ENCODE measurements at regions not wholly inside any gene's neighbourhood (a gene's known extent, or its start where the extent isn't known, plus 50 kb on each side); places are given as distances from the start of the nearest gene placed in this dataset.

DNA sequence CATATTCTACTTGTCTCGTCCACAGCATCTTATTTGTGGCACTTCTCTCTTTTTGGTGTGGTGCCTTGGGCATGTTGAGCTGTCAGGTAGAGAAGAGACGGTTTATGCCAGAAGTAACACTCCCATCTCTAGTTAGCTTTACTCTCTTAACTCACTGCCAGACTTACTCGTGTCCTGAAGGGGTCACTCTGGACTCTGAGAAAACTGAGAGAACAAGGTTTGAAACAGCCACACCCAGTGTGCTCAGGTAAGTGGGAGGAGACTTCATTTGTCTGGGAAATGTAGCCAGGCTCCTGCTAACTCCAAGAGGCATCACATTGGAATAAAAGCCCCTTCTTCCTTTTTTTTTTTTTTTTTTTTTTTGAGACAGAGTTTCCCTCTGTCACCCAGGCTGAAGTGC is 360.8 kb downstream of the QKI start:
- no peak for DNase-seq (ENCODE audit: low read depth)
- H3K4me3 ChIP-seq (ENCODE audit: low read depth, low read length), result no peak overlapping the region
- TF ChIP-seq, protein P1, sequence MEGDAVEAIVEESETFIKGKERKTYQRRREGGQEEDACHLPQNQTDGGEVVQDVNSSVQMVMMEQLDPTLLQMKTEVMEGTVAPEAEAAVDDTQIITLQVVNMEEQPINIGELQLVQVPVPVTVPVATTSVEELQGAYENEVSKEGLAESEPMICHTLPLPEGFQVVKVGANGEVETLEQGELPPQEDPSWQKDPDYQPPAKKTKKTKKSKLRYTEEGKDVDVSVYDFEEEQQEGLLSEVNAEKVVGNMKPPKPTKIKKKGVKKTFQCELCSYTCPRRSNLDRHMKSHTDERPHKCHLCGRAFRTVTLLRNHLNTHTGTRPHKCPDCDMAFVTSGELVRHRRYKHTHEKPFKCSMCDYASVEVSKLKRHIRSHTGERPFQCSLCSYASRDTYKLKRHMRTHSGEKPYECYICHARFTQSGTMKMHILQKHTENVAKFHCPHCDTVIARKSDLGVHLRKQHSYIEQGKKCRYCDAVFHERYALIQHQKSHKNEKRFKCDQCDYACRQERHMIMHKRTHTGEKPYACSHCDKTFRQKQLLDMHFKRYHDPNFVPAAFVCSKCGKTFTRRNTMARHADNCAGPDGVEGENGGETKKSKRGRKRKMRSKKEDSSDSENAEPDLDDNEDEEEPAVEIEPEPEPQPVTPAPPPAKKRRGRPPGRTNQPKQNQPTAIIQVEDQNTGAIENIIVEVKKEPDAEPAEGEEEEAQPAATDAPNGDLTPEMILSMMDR (IDR thresholded peaks at IDR 0.05; ENCODE audit: low read depth, low read length, missing control alignments), result no peak

DNA sequence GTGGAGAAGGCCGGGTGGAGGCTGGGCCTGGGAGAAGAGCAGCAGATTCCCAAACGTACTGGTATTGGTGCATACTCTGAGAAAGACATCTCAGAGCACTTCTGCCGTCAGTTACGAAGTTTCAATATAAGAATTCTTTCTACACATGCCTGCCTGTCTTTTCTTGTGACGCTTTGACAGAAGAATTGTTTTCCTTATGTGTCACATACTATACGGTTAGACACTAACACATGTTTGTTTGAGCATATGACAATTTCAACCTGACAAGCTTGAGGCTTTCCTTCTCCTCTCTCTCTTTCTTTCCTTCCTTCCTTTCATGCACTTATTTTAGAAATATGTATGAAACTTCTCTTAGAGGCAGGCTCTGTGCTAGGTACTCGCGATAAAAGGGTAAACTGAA is 360.0 kb downstream of the QKI start:
- TF ChIP-seq, protein P1 (IDR thresholded peaks at IDR 0.05; ENCODE audit: low read depth, low read length, missing control alignments), result no peak
- DNase-seq (ENCODE audit: low read depth), result no peak
- H3K4me3 ChIP-seq (ENCODE audit: low read depth, low read length), result no peak overlapping the region

DNA sequence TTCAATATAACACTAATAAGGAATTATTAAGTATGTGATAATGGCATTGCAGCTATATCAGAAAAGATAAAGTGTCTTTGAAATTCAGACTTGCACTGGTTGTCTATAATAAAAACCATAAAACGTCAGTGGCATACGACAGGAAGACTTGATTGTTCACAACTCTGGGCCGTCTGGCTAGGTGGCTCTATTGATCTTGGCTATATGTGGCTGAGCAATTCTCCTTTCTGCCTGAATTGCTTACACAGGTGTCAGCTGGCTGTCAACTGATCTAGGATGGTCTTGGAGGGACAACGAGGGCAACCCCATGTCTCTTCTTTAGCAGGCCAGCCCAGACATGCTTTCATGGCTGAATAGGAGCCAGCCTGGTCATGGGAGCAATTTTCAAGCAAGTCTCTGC is 359.1 kb downstream of the QKI start:
- DNase-seq (ENCODE audit: low read depth), result no peak
- H3K4me3 ChIP-seq (ENCODE audit: low read depth, low read length), result no peak overlapping the region
- TF ChIP-seq, protein P1 (IDR thresholded peaks at IDR 0.05; ENCODE audit: low read depth, low read length, missing control alignments), result no peak

DNA sequence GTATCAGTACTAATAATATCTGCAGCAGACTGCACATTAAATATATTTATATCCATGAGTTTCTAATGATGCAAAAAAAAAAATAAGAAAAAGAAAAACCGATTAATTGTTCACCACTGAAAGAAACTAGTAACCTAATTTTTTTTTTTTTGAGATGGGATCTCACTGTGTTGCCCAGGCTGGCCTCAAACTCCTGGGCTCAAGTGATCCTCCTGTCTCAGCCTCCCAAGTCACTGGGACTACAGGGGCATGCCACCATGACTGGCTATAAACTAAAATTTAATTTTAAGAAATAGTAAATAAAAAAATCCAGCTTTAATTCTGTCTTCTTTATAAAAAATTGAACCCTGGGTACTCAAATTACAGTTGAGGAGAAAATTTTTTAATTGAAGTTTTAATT is 358.2 kb downstream of the QKI start:
- TF ChIP-seq, protein P1 (IDR thresholded peaks at IDR 0.05; ENCODE audit: low read depth, low read length, missing control alignments), result no peak
- H3K4me3 ChIP-seq (ENCODE audit: low read depth, low read length), result no peak overlapping the region
- DNase-seq (ENCODE audit: low read depth), result no peak

DNA sequence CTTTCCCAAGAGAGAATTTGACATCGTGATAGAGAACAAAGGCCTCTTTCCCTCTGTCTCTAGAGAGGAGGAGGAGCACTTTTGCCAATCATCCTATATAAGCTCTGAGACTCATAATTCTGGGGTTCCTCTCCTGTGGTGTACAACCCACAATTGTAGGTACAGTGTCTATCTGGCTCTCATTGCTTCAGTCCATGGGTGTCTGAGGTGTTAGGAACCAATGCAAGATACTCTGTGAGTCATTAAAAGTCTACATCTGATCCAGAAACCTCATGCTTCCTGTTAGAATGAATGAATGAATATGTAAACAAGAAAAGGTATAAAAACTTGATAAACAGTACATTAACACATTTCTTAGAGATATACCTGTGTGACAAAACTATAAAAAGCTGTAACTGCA is 356.7 kb downstream of the QKI start:
- no peak for DNase-seq (ENCODE audit: low read depth)
- TF ChIP-seq, protein P1 (IDR thresholded peaks at IDR 0.05; ENCODE audit: low read depth, low read length, missing control alignments), result no peak
- H3K4me3 ChIP-seq (ENCODE audit: low read depth, low read length), result no peak overlapping the region

DNA sequence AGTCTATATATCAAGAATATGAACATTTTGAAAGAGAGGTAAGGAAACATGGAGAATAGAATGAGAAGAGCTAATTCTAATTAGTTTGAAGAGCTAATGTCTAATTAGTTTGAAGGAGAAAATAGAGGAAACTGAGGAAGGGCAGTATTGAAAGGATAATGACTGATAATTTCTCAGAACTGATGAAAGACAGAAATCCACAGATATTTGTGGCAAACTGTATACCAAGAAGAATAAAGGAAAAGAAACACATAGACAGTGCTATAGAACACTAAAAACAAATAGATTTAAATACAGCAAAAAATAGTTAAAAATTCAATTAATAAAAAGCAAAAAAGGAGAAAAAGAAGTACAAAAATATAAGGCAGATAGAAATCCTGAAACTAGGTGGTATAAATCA is 354.4 kb downstream of the QKI start:
- TF ChIP-seq, protein P1 (IDR thresholded peaks at IDR 0.05; ENCODE audit: low read depth, low read length, missing control alignments), result no peak
- DNase-seq (ENCODE audit: low read depth), result no peak
- no peak overlapping the region for H3K4me3 ChIP-seq (ENCODE audit: low read depth, low read length)

DNA sequence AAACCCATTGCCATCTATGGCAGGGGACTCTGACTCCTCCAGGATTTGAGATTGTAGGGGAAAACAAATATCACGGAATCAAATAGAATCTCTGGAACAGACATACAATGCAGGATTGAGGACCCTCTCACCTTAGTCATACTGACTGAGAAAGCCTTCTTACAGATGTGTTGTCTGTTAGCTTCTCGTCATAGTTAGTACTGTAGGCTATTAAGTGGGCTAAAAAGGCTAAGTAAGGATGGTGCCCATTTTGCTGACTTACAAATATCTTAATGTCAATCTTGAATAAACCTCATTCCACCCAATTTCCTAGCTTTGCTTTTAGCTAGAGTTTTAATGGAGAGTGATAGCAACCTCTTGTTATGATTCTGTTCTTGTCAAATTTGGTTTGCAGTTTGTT is 352.4 kb downstream of the QKI start:
- TF ChIP-seq, protein P1 (IDR thresholded peaks at IDR 0.05; ENCODE audit: low read depth, low read length, missing control alignments), result no peak
- H3K4me3 ChIP-seq (ENCODE audit: low read depth, low read length), result no peak overlapping the region
- DNase-seq (ENCODE audit: low read depth), result no peak

Data from GM12864 (cell line).